Activated CD4-positive, alpha-beta T cell treated with anti-CD3 and anti-CD28 coated beads, Interleukin-2, Interleukin-4, amounts not matched to agents 100 ng/mL and 50 ng/mL, durations not matched to agents 16 hours and 8 hours (primary cell): ENCODE measurements at regions not wholly inside any gene's neighbourhood (a gene's known extent, or its start where the extent isn't known, plus 50 kb on each side); places are given as distances from the start of the nearest gene placed in this dataset.
A peak's percentile ranks its signal among the peaks of the same experiment; 100 is the strongest.
"Not testable (repeated sequence)": the region's sequence is repeated elsewhere in the genome, so short reads cannot be mapped to it uniquely, and the experiment has no call there.

ENCODE experiments used
- DNase-seq: peaks from one replicate; pipeline ENCODE4 v3.0.0-alpha.2; 2020; ENCODE audit warnings: low spot score

DNA sequence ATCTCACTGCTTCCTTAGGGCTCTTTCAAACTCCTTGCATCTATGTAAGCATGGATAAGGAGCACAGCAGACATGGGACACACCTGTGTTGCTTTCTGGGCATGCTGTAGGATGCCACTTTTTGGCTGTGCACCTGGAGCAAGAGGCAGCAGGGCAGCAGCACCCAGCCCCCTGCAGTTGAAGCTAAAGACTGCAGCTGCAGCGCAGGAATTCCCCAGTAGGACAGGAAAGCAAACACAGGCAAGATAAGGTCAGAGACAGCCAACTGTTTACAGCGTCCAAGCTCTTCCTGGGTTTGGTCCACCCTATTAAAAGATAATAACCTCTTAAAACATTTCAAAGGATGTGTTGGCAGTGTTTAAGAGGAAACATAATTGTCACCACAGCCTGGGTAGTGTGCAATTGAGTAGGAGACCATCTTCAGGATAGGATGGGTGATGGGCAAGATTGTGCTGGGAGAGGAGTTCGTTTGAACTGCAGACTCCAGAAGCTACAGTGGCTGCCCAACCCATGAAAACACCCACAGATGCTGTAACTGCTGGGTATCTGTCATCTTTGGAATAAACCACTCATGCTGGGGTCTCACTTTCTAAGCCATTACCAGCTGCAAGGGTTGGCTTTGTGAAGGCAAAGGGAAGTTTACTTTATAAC, 242.3 kb upstream of the PLGLB1 start:
- DNase-seq = not testable (repeated sequence)

- not testable (repeated sequence) for DNase-seq
Observed at GRCh38 chr2:87275192-87275591, 253.5 kb upstream of the PLGLB1 start.

- DNase-seq = not testable (repeated sequence)
Observed at GRCh38 chr2:87275974-87276629, 254.5 kb upstream of the PLGLB1 start.

GRCh38 chr2:87276673-87277072, 255.0 kb upstream of the PLGLB1 start:
- DNase-seq = not testable (repeated sequence)

DNA sequence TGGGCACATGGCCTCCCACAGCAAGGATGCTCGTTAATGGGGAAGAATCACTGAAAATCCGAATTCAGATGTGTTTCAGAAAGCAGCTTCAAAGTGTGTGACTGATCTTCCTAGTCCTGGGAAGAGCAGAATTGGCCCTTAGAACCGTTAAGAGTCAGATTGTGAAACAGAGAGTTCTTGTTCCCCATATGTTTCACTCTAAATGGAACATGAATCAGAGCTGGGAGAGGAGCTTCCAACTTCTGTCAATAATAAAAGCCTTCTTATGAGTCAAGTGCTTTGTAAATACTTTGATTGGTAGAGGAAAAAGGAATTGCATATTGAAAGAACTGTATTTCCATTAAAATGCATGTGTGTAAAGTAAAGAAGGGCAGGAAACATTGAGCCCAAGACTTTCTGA, 256.1 kb upstream of the PLGLB1 start:
- not testable (repeated sequence) for DNase-seq

GRCh38 chr2:87280596-87281355, 259.1 kb upstream of the PLGLB1 start:
- DNase-seq = not testable (repeated sequence)

DNA sequence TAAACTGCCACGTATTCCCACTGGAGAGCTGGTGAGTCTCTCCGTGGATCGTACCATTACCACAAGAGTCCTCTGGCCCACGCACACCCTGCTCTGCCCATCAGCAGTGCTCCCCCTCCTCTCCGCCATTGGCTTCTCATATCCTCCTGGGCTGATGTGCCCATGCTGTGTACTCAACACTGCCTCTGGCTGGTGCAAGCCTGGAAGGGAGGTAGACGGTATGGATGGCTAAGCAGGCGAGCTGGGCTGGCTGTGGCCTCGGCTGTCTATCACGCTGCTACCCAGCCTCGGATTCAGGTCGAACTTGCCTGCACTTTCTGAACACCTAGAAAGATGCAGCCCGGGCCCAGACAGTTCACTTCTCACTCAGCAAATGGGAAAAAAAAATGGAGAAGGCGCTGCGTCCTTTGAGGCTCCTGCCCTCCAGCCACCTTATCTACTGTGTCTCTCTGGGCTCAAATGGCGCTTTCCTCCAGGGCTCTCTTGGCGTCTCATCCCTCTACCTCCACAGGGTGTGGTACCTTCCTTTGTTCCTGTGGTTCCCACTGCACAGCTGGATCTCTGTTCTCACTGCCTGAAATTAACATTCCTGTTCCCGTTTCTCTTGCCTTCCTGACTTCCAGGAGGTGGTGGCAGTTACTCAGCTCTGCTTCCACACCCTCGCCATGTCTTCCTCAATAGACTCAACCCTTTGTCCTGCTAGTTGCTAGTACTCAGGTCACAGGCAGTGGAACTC, 262.3 kb upstream of the PLGLB1 start:
- not testable (repeated sequence) for DNase-seq

- not testable (repeated sequence) for DNase-seq
Observed at GRCh38 chr2:87284471-87284772, 262.8 kb upstream of the PLGLB1 start.

- not testable (repeated sequence) for DNase-seq
Observed at GRCh38 chr2:87285139-87285538, 263.5 kb upstream of the PLGLB1 start.

- not testable (repeated sequence) for DNase-seq
Observed at GRCh38 chr2:87290566-87291307, 269.1 kb upstream of the PLGLB1 start.

DNA sequence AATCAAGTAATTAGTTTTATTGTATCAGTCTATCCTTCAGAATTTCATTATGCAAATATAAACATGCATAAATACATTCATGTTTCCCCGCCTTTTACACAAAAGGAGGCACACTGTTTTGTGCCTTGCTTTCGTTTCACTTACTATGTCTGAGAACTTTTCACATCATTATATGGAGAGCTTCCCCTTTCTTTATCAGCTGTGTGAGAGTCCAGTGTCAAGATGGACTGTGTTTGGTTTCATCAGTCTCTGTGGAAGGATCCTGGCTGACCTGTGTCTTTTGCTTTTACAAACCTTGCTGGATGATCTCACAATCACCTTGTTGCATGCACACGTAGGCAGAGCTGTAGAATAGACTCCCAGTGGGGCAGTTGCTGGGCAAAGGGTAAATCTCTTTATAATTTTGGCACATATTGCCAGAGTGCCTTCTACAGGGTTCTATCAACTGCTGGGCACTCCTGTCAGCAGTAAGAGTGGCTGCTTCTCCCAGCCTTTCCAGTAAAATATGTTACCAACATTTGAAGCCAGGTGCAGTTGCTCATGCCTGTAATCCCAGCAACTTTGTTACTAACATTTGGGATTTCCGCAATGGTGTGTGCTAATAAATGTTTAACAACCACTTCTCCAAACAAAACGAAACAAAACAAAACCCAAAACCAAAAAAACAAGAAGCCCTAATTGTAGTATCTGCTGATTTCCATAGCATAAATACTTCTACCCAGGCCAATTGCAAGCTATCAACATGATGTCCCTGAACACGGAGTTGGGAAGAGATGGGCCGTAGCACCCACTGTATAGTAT, 270.0 kb upstream of the PLGLB1 start:
- not testable (repeated sequence) for DNase-seq

GRCh38 chr2:87293931-87294594, 272.4 kb upstream of the PLGLB1 start:
- DNase-seq = peak; percentile 16

DNA sequence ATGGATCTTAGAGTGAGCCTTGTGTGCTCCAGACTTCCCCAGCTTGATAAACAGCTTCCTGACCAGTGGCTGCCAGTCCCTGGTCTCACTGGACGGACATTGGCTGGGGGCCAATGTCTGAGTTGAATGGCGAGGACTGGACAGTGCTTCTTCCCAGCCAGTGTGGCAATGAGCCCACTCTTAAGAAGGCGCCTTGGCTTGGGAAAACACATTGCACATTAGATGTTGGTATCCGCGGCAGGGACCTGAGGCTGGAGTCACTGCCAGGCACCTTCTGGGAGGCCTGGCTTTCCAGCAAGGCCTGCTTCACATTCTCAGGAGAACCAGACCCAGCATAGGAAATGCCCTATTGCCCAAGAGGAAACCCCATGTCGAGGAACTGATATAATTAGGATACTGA, 273.5 kb upstream of the PLGLB1 start:
- DNase-seq = not testable (repeated sequence)

DNA sequence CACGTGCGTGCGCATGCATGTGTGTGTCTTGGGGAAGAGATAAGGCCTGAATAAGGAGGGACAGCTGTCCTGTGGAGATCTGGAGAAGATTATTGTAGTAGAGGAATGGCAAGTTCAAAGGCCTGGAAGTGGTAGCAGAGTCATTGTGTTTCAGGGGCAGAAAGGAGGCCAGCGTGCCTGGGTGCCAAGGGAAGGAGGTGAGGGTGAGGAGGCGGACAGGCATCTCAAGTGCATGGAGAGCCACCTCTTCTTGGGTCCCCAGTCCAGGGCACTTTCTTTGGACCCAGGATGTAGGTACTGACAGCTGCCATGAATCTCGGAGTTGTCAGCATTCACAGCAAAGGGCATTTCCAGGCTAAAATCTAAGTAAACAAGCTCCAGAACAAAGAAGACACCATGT, 279.7 kb upstream of the PLGLB1 start:
- DNase-seq = not testable (repeated sequence)

DNA sequence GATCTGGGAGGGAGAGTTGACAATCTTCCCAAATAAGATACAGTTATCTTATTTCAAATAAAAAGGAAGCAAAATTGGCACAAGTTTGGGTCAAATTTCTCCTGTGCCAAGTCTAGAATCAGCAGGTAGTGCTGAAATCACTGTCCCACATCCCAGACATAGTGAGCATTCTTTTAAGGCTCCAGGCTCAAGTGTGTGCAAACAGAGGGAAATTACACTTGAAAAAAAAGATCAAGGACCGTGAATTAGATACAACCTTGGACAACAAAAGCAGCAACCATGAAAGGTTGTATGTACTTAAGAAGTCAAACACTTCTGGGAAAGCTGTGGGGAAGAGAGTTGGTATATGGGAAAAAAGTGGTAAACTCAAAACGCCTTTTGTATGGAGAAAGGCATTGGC, 280.2 kb upstream of the PLGLB1 start:
- not testable (repeated sequence) for DNase-seq

DNA sequence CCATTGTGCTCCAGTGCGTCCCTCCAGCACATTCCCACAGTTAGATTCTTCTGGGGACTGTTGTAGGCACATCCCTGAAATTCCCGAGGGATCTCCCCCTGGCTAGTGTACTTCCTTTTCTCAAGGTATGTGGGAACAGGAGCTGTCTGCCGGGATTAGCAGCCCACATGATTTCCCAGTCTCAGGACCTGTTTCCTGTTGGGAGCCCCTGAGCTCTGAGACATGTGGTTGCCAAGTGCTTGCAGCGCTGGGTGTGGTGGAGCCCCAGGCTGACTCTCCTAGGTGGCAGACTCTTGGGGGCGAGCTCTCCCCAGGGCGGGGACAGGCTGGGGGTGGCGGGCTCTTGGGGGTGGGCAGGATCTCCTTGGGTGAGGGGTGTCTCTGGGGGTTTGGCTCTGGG, 287.0 kb upstream of the PLGLB1 start:
- DNase-seq = not testable (repeated sequence)

DNA sequence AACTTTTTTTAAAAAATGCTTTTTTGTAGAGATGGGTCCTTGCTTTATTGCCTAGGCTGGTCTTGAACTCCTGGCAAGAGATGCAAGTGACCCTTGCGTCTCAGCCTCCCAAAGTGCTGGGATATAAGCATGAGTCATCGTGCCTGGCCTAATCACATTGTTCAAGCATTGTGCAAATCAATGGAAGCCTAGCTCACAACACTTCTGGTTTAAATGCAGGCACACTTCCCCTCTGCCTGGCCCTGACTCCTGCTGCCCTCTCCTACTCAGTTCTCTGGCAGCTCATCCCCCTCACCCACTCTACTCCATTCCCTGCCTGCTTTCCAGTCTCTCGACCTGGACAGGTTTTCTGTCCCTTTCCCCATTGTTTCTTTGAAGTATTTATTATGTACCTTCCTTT, 288.1 kb upstream of the PLGLB1 start:
- DNase-seq = not testable (repeated sequence)

- DNase-seq = not testable (repeated sequence)
Observed at GRCh38 chr2:87311896-87312441, 290.3 kb upstream of the PLGLB1 start.

- not testable (repeated sequence) for DNase-seq
Observed at GRCh38 chr2:87314622-87315021, 293.0 kb upstream of the PLGLB1 start.
